Neural progenitor cell (in vitro differentiated cells): ENCODE measurements at regions not wholly inside any gene's neighbourhood (a gene's known extent, or its start where the extent isn't known, plus 50 kb on each side); places are given as distances from the start of the nearest gene placed in this dataset.

Experiments
- DNase-seq: peaks from one replicate; pipeline ENCODE4 v3.0.0-alpha.2; 2016; ENCODE audit warnings: low spot score
- H2AFZ ChIP-seq: fragments of 200-600 bp; sonication (generic); replicated peaks from 2 replicates; pipeline ENCODE4 v1.6.1; 2016; ENCODE audit warnings: antibody characterized with exemption
- H3F3A ChIP-seq: fragments of 200-600 bp; sonication (generic); 2 replicates; pipeline ENCODE4 v1.6.1; 2016; ENCODE audit warnings: antibody characterized with exemption, low read depth
- H3K27ac ChIP-seq: fragments of 200-600 bp; sonication (generic); 2 replicates; pipeline ENCODE4 v1.5.1; 2016; ENCODE audit warnings: mild to moderate bottlenecking
- H3K27me3 ChIP-seq: fragments of 200-600 bp; sonication (generic); 2 replicates; pipeline ENCODE4 v1.6.1; 2016; ENCODE audit warnings: mild to moderate bottlenecking, moderate library complexity
- H3K36me3 ChIP-seq: fragments of 200-600 bp; sonication (generic); 2 replicates; pipeline ENCODE4 v1.5.1; 2016
- H3K4me1 ChIP-seq: fragments of 200-600 bp; sonication (generic); 2 replicates; pipeline ENCODE4 v1.6.1; 2016; ENCODE audit warnings: mixed run types
- H3K4me2 ChIP-seq: fragments of 200-600 bp; sonication (generic); 2 replicates; pipeline ENCODE4 v1.6.1; 2016
- H3K4me3 ChIP-seq: fragments of 200-600 bp; sonication (generic); 2 replicates; pipeline ENCODE4 v1.5.1; 2016
- H3K79me2 ChIP-seq: fragments of 200-600 bp; sonication (generic); 2 replicates; pipeline ENCODE4 v1.6.1; 2016; ENCODE audit warnings: low read depth
- H3K9ac ChIP-seq: fragments of 200-600 bp; sonication (generic); 2 replicates; pipeline ENCODE4 v1.6.1; 2016
- H3K9me3 ChIP-seq: fragments of 200-600 bp; sonication (generic); 2 replicates; pipeline ENCODE4 v1.5.1; 2016; ENCODE audit warnings: low read depth
- H4K20me1 ChIP-seq: fragments of 200-600 bp; sonication (generic); 2 replicates; pipeline ENCODE4 v1.6.1; 2016; ENCODE audit warnings: low read depth
- H3K27ac Mint-ChIP-seq: 3 replicates; pipeline ENCODE4 v1.8.0; 2021; ENCODE audit warnings: mixed read lengths
- H3K27me3 Mint-ChIP-seq: 2 replicates; pipeline ENCODE4 v1.8.0; 2022; ENCODE audit warnings: low read depth, mild to moderate bottlenecking, inconsistent platforms, moderate library complexity, mixed read lengths; ENCODE audit not compliant: insufficient read depth
- H3K36me3 Mint-ChIP-seq: 3 replicates; pipeline ENCODE4 v1.8.0; 2021; ENCODE audit warnings: mixed read lengths
- H3K4me1 Mint-ChIP-seq: 3 replicates; pipeline ENCODE4 v1.8.0; 2021; ENCODE audit warnings: mixed read lengths
- H3K4me3 Mint-ChIP-seq: 3 replicates; pipeline ENCODE4 v1.8.0; 2021; ENCODE audit warnings: mild to moderate bottlenecking, moderate library complexity, mixed read lengths
- H3K9me3 Mint-ChIP-seq: 3 replicates; pipeline ENCODE4 v1.8.0; 2020; ENCODE audit warnings: mixed read lengths
- EZH2 ChIP-seq: fragments of 200-600 bp; sonication (generic); IDR thresholded peaks from 2 replicates; pipeline ENCODE4 v1.6.1; 2017; ENCODE audit warnings: antibody characterized with exemption, mild to moderate bottlenecking, moderate library complexity
- EZH2phosphoT487 ChIP-seq: fragments of 200-600 bp; sonication (generic); IDR thresholded peaks from 2 replicates; pipeline ENCODE4 v1.6.1; 2017; ENCODE audit warnings: antibody characterized with exemption
- TF ChIP-seq, protein P1 (sequence below): fragments of 200-600 bp; sonication (generic); IDR thresholded peaks from 2 replicates; pipeline ENCODE4 v1.5.1; 2017; ENCODE audit warnings: antibody characterized with exemption, mild to moderate bottlenecking

DNA sequence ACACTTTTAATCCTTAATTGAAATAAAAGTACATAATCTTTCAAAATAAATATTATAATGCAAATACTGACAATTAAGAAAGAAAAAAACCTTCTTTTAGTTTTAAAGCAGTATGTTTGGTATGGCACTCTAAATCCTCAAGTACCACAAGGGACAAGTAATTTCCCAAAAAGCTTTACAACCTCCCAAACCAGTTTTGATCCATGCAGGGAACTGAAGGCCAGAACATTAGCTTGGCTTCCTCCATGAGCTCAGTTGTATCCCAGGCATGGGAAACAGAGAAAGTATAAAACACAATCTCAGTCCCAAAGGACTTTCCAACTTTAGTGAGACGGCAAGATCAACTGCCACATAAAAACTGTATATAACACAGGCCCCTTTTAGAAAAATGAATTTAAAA is 82.2 kb downstream of the ZNF330 start:
- Histone ChIP-seq H3K4me1 (no peaks in the 10 kb centered on the region), H3K4me2 (no peak overlapping the region), H4K20me1 (no peaks in the 10 kb centered on the region), H3K4me3 (no peak overlapping the region), H3K27me3 (no peaks in the 10 kb centered on the region), H3K36me3 (no peaks in the 10 kb centered on the region), H2AFZ (no peak overlapping the region), H3F3A (no peaks in the 10 kb centered on the region), H3K9ac (no peak overlapping the region), H3K27ac (no peak overlapping the region), H3K79me2 (no peaks in the 10 kb centered on the region), H3K9me3 (no peaks in the 10 kb centered on the region)
- H3K36me3 Mint-ChIP-seq = no peaks in the 10 kb centered on the region
- H3K9me3 Mint-ChIP-seq = no peaks in the 10 kb centered on the region
- H3K27ac Mint-ChIP-seq = no peak overlapping the region
- H3K27me3 Mint-ChIP-seq = peaks cover 3% of the 10 kb centered on the region
- H3K4me3 Mint-ChIP-seq = no peak overlapping the region
- peaks cover 6% of the 10 kb centered on the region for H3K4me1 Mint-ChIP-seq
- TF ChIP-seq, protein P1, sequence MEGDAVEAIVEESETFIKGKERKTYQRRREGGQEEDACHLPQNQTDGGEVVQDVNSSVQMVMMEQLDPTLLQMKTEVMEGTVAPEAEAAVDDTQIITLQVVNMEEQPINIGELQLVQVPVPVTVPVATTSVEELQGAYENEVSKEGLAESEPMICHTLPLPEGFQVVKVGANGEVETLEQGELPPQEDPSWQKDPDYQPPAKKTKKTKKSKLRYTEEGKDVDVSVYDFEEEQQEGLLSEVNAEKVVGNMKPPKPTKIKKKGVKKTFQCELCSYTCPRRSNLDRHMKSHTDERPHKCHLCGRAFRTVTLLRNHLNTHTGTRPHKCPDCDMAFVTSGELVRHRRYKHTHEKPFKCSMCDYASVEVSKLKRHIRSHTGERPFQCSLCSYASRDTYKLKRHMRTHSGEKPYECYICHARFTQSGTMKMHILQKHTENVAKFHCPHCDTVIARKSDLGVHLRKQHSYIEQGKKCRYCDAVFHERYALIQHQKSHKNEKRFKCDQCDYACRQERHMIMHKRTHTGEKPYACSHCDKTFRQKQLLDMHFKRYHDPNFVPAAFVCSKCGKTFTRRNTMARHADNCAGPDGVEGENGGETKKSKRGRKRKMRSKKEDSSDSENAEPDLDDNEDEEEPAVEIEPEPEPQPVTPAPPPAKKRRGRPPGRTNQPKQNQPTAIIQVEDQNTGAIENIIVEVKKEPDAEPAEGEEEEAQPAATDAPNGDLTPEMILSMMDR = no peak
- no peak for TF ChIP-seq EZH2
- no peak for TF ChIP-seq EZH2phosphoT487
- no peak for DNase-seq

DNA sequence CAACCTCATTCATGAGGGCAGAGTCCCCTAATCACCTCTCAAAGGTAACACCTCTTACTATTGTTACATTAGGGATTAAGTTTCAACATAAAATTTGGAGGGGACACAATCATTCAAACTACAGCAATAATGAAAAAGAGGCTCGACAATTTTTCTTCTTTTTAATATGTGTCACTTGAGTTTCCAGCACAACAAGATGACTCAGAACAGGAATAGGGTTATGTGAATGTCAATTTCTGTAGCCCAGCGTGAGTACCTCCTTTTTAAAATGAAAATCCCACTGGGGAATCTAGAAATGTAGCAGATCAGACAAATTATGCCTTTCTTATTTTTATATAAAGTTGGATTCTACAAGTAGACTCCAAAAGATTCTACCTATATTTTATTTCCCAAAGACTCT is 83.7 kb downstream of the ZNF330 start:
- Histone ChIP-seq H3K27me3 (no peaks in the 10 kb centered on the region), H3K4me1 (no peaks in the 10 kb centered on the region), H3K4me2 (no peak overlapping the region), H3K9ac (no peak overlapping the region), H3K4me3 (no peak overlapping the region), H3K36me3 (no peaks in the 10 kb centered on the region), H4K20me1 (no peaks in the 10 kb centered on the region), H2AFZ (no peak overlapping the region), H3K27ac (no peak overlapping the region), H3K9me3 (no peaks in the 10 kb centered on the region), H3K79me2 (no peaks in the 10 kb centered on the region), H3F3A (no peaks in the 10 kb centered on the region)
- TF ChIP-seq, protein P1 = no peak
- TF ChIP-seq EZH2 (no peak), EZH2phosphoT487 (no peak)
- Mint-ChIP-seq H3K36me3 (no peaks in the 10 kb centered on the region), H3K27ac (no peak overlapping the region), H3K27me3 (peaks cover 3% of the 10 kb centered on the region), H3K4me1 (peaks cover 6% of the 10 kb centered on the region), H3K4me3 (no peak overlapping the region), H3K9me3 (no peaks in the 10 kb centered on the region)
- DNase-seq = no peak

DNA sequence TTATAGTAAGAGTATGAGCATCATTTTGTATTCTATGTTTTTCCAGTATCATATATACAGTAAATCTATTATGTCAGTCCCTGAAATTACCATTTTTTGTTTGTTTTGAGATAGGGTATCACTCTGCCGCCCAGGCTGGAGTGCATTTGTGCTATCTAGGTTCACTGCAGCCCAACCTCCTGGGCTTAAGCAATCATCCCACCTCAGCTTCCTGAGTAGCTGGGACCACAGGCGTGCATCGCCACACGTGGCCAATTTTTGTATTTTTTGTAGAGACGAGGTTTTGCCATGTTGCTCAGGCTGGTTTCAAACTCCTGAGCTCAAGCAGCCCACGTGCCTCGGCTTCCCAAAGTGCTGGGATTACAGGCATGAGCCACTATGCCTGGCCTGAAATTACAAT is 85.6 kb downstream of the ZNF330 start:
- Histone ChIP-seq H3K9me3 (no peaks in the 10 kb centered on the region), H3F3A (no peaks in the 10 kb centered on the region), H3K79me2 (no peaks in the 10 kb centered on the region), H3K9ac (no peak overlapping the region), H3K4me2 (no peak overlapping the region), H2AFZ (no peak overlapping the region), H3K27ac (no peak overlapping the region), H3K4me1 (no peaks in the 10 kb centered on the region), H4K20me1 (no peaks in the 10 kb centered on the region), H3K27me3 (no peaks in the 10 kb centered on the region), H3K36me3 (no peaks in the 10 kb centered on the region), H3K4me3 (no peak overlapping the region)
- H3K9me3 Mint-ChIP-seq = no peaks in the 10 kb centered on the region
- H3K36me3 Mint-ChIP-seq = no peaks in the 10 kb centered on the region
- H3K27ac Mint-ChIP-seq = no peak overlapping the region
- no peak overlapping the region for H3K4me3 Mint-ChIP-seq
- no peak for DNase-seq
- TF ChIP-seq, protein P1 = no peak
- TF ChIP-seq EZH2phosphoT487 (no peak), EZH2 (no peak)
- peaks cover 6% of the 10 kb centered on the region for H3K4me1 Mint-ChIP-seq
- peaks cover 3% of the 10 kb centered on the region for H3K27me3 Mint-ChIP-seq
